ENCODE measurements at regions not wholly inside any gene's neighbourhood (a gene's known extent, or its start where the extent isn't known, plus 50 kb on each side); places are given as distances from the start of the nearest gene placed in this dataset.
"Not testable (repeated sequence)": the region's sequence is repeated elsewhere in the genome, so short reads cannot be mapped to it uniquely, and the experiment has no call there.

- H3K27ac ChIP-seq, result no peak overlapping the region
- no peak overlapping the region for H3K4me3 ChIP-seq
- no peak for DNase-seq
- no peaks in the 10 kb centered on the region for H3K9me3 ChIP-seq
- no peaks in the 10 kb centered on the region for H3K4me1 ChIP-seq
- no peaks in the 10 kb centered on the region for H3K27me3 ChIP-seq
- H3K36me3 ChIP-seq, result no peaks in the 10 kb centered on the region
- TF ChIP-seq CTCF (IDR thresholded peaks at IDR 0.05) (no peak), POLR2A (IDR thresholded peaks at IDR 0.05) (no peak)
These were observed 458.4 kb upstream of the NDST3 start for GRCh38 chr4:117575850-117576249.

- Histone ChIP-seq H3K4me3 (no peak overlapping the region), H3K4me1 (no peaks in the 10 kb centered on the region), H3K27ac (no peak overlapping the region), H3K36me3 (no peaks in the 10 kb centered on the region), H3K27me3 (no peaks in the 10 kb centered on the region), H3K9me3 (no peaks in the 10 kb centered on the region)
- no peak for DNase-seq
- TF ChIP-seq CTCF (IDR thresholded peaks at IDR 0.05), result no peak
- no peak for TF ChIP-seq POLR2A (IDR thresholded peaks at IDR 0.05)
These were observed 456.5 kb upstream of the NDST3 start for GRCh38 chr4:117577686-117578311.

- H3K9me3 ChIP-seq, result no peaks in the 10 kb centered on the region
These were observed 445.5 kb upstream of the NDST3 start for GRCh38 chr4:117588771-117589170.

GRCh38 chr4:117596917-117597480, 437.3 kb upstream of the NDST3 start:
- DNase-seq, result no peak
- Histone ChIP-seq H3K9me3 (no peaks in the 10 kb centered on the region), H3K4me1 (no peaks in the 10 kb centered on the region), H3K27ac (no peak overlapping the region), H3K27me3 (no peaks in the 10 kb centered on the region), H3K36me3 (no peaks in the 10 kb centered on the region), H3K4me3 (no peak overlapping the region)
- TF ChIP-seq POLR2A (IDR thresholded peaks at IDR 0.05) (no peak), CTCF (IDR thresholded peaks at IDR 0.05) (no peak)

More at GRCh38 chr4:117588771-117589170, 445.5 kb upstream of the NDST3 start:
- TF ChIP-seq POLR2A (IDR thresholded peaks at IDR 0.05) (no peak), CTCF (IDR thresholded peaks at IDR 0.05) (no peak)
- no peaks in the 10 kb centered on the region for H3K4me1 ChIP-seq
- no peaks in the 10 kb centered on the region for H3K27me3 ChIP-seq
- H3K4me3 ChIP-seq, result no peak overlapping the region
- DNase-seq, result no peak
- H3K27ac ChIP-seq, result no peak overlapping the region
- H3K36me3 ChIP-seq, result no peaks in the 10 kb centered on the region

- not testable (repeated sequence) for H3K36me3 ChIP-seq, H3K4me3 ChIP-seq, H3K27ac ChIP-seq
These were observed 434.9 kb upstream of the NDST3 start for GRCh38 chr4:117599393-117599792.

GRCh38 chr4:117600936-117601335, 433.4 kb upstream of the NDST3 start:
- H3K4me3 ChIP-seq, H3K27me3 ChIP-seq, DNase-seq, H3K9me3 ChIP-seq, H3K36me3 ChIP-seq, H3K27ac ChIP-seq, H3K4me1 ChIP-seq: not testable (repeated sequence)

More at GRCh38 chr4:117599393-117599792, 434.9 kb upstream of the NDST3 start:
- H3K9me3 ChIP-seq, H3K4me1 ChIP-seq, H3K27me3 ChIP-seq, DNase-seq: not testable (repeated sequence)

Measured in Peyer's patch (tissue), 4 donors.